ENCODE measurements at regions not wholly inside any gene's neighbourhood (a gene's known extent, or its start where the extent isn't known, plus 50 kb on each side); places are given as distances from the start of the nearest gene placed in this dataset.

GRCh38 chr11:35056391-35057093, 82.4 kb upstream of the CD44 start:
- no peak for TF ChIP-seq CTCF (IDR thresholded peaks at IDR 0.05; ENCODE audit: control extremely low read depth, extremely low read depth, low read depth, missing control alignments)
- POLR2A ChIA-PET = no interaction called here
- DNase-seq (ENCODE audit: extremely low spot score) = no peak
- CTCF ChIA-PET = interaction anchor here (1.1 to 1.9 kb wide), 2 partner anchors 11 to 15 kb away, joined by 3 to 5 read pairs; no protein-coding TSS in a partner anchor

- no peak for TF ChIP-seq CTCF (IDR thresholded peaks at IDR 0.05; ENCODE audit: control extremely low read depth, extremely low read depth, low read depth, missing control alignments)
- ChIA-PET CTCF (interaction anchor here (1.0 to 2.5 kb wide), 7 partner anchors 8 to 88 kb away, joined by 3 to 9 read pairs (median 3); no protein-coding TSS in a partner anchor), POLR2A (no interaction called here)
- DNase-seq (ENCODE audit: extremely low spot score) = no peak
Measured at GRCh38 chr11:35057926-35058668, 80.9 kb upstream of the CD44 start.

- DNase-seq (ENCODE audit: extremely low spot score) = no peak
- CTCF ChIA-PET = interaction anchor here (0.8 to 2.5 kb wide), 11 partner anchors 8 to 87 kb away, joined by 3 to 9 read pairs (median 3); no protein-coding TSS in a partner anchor
- POLR2A ChIA-PET = no interaction called here
- no peak for TF ChIP-seq CTCF (IDR thresholded peaks at IDR 0.05; ENCODE audit: control extremely low read depth, extremely low read depth, low read depth, missing control alignments)
Measured at GRCh38 chr11:35058669-35059434, 80.1 kb upstream of the CD44 start.

- TF ChIP-seq CTCF (IDR thresholded peaks at IDR 0.05; ENCODE audit: control extremely low read depth, extremely low read depth, low read depth, missing control alignments) = no peak
- DNase-seq (ENCODE audit: extremely low spot score) = no peak
- ChIA-PET CTCF (interaction anchor here (1.0 to 3.5 kb wide), 4 partner anchors 11 to 113 kb away, joined by 3 to 12 read pairs (median 4); no protein-coding TSS in a partner anchor), POLR2A (interaction anchor here (1.0 kb wide), 1 partner anchor 77 kb away, joined by 3 read pairs; no protein-coding TSS in a partner anchor)
Measured at GRCh38 chr11:35061516-35062440, 77.2 kb upstream of the CD44 start.

- DNase-seq (ENCODE audit: extremely low spot score) = no peak
- POLR2A ChIA-PET = no interaction called here
Measured at GRCh38 chr11:35063488-35063931, 75.5 kb upstream of the CD44 start.

More at GRCh38 chr11:35063488-35063931, 75.5 kb upstream of the CD44 start:
- TF ChIP-seq CTCF (IDR thresholded peaks at IDR 0.05; ENCODE audit: control extremely low read depth, extremely low read depth, low read depth, missing control alignments) = no peak
- CTCF ChIA-PET = interaction anchor here (0.7 to 3.5 kb wide), 4 partner anchors 11 to 100 kb away, joined by 3 to 12 read pairs (median 8); no protein-coding TSS in a partner anchor

Measured in GM10248 (cell line).